OCI-LY1 (cell line): ENCODE measurements at regions not wholly inside any gene's neighbourhood (a gene's known extent, or its start where the extent isn't known, plus 50 kb on each side); places are given as distances from the start of the nearest gene placed in this dataset.

Experiments
- EZH2 ChIP-seq: fragments of 200-600 bp; sonication (generic), shearing (Covaris generic); IDR thresholded peaks from 2 replicates; pipeline ENCODE4 v1.8.0; 2017; ENCODE audit warnings: borderline replicate concordance, mixed run types, mild to moderate bottlenecking, antibody characterized with exemption, low read length, moderate library complexity, mixed read lengths
- TF ChIP-seq, protein P1 (sequence below): fragments of 200-600 bp; sonication (generic), shearing (Covaris generic); IDR thresholded peaks from 2 replicates; pipeline ENCODE4 v1.5.1; 2017; ENCODE audit warnings: mild to moderate bottlenecking, antibody characterized with exemption, low read length, moderate library complexity, mixed read lengths

DNA sequence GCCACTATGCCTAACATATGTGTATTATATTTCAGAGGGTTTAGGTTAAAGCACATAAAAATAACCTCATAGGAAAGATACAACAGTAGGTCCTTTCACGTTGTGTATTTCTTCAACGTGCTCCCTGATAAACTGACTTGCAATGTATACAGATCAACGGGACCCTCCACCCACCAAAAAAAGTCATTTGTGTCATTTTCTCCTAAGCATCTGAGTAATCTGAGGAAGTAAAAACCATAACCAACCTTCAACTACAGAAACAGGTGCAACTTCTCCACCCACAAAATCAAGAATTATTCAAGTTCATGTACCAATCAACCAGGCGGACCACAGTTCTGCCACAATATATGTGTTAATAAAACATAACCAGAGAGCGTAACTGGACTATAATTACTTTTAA lies 54.9 kb upstream of the NHSL1 start:
- TF ChIP-seq, protein P1, sequence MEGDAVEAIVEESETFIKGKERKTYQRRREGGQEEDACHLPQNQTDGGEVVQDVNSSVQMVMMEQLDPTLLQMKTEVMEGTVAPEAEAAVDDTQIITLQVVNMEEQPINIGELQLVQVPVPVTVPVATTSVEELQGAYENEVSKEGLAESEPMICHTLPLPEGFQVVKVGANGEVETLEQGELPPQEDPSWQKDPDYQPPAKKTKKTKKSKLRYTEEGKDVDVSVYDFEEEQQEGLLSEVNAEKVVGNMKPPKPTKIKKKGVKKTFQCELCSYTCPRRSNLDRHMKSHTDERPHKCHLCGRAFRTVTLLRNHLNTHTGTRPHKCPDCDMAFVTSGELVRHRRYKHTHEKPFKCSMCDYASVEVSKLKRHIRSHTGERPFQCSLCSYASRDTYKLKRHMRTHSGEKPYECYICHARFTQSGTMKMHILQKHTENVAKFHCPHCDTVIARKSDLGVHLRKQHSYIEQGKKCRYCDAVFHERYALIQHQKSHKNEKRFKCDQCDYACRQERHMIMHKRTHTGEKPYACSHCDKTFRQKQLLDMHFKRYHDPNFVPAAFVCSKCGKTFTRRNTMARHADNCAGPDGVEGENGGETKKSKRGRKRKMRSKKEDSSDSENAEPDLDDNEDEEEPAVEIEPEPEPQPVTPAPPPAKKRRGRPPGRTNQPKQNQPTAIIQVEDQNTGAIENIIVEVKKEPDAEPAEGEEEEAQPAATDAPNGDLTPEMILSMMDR, result no peak
- TF ChIP-seq EZH2, result no peak
